Uterus (tissue), 3 donors: ENCODE measurements at regions not wholly inside any gene's neighbourhood (a gene's known extent, or its start where the extent isn't known, plus 50 kb on each side); places are given as distances from the start of the nearest gene placed in this dataset. TPM values are rescaled to one million over a fixed set of nuclear protein-coding genes. Genes with fewer than 3 reads are reported as not detected.

Source experiments
- DNase-seq, 2 donors: peaks; one replicate each; pipeline ENCODE4 v3.0.0-alpha.2; 2019 to 2020
- H3K27ac ChIP-seq, 2 donors: fragments of 200-600 bp; sonication (generic); 1 replicate in 1 of 2; 2 replicates in 1 of 2; pipeline ENCODE4 v1.5.1; 2016 to 2018
- H3K27me3 ChIP-seq, 2 donors: fragments of 200-600 bp; sonication (generic); one replicate each; pipeline ENCODE4 v1.5.1; 2018 to 2019; ENCODE audit warnings: control low read depth in 1 of 2
- H3K36me3 ChIP-seq, 2 donors: fragments of 200-600 bp; sonication (generic); one replicate each; pipeline ENCODE4 v1.5.1; 2019; ENCODE audit warnings: control low read depth in 1 of 2
- H3K4me1 ChIP-seq, 2 donors: fragments of 200-600 bp; sonication (generic); one replicate each; pipeline ENCODE4 v1.5.1; 2018 to 2019; ENCODE audit warnings: control low read depth in 1 of 2
- H3K4me3 ChIP-seq, 2 donors: fragments of 200-600 bp; sonication (generic); 1 replicate in 1 of 2; 2 replicates in 1 of 2; pipeline ENCODE4 v1.5.1; 2018 to 2019; ENCODE audit warnings: mild to moderate bottlenecking in 1 of 2
- H3K9me3 ChIP-seq, 2 donors: fragments of 200-600 bp; sonication (generic); one replicate each; pipeline ENCODE4 v1.5.1; 2019; ENCODE audit warnings: control low read depth in 1 of 2
- CTCF ChIP-seq, 4 experiments: fragments of 200-600 bp in 2 of 4; fragments of 450-650 bp in 2 of 4; sonication (generic) in 2 of 4; IDR thresholded peaks; one replicate each; pipeline ENCODE4 v1.5.1; 2016 to 2019; ENCODE audit warnings: antibody characterized with exemption in 4 of 4, mild to moderate bottlenecking in 2 of 4, moderate library complexity in 1 of 4
- POLR2A ChIP-seq, 2 donors: fragments of 450-650 bp; IDR thresholded peaks; one replicate each; pipeline ENCODE4 v1.6.1; 2016; ENCODE audit warnings: antibody characterized with exemption in 2 of 2, mild to moderate bottlenecking in 1 of 2, moderate library complexity in 1 of 2
- intact Hi-C: fragments of 100-400 bp; cut with DNase I; formaldehyde crosslinking; loops from one replicate; pipeline ENCODE4 v1.15.1; 2023; ENCODE audit warnings: low total_unique reads
- small RNA-seq: library from RNA; depleted of rRNA; stranded (forward); fragments of <200 nt; gene quantifications from one replicate; pipeline ENCODE3, GENCODE V24; 2016
- donor health status: DM: yes; HTN: yes; CAD: no.

GRCh38 chr5:91214571-91214970 lies 168.5 kb downstream of the ARRDC3 start:
- H3K9me3 ChIP-seq = no peaks in the 10 kb centered on the region
- no peak overlapping the region for H3K4me3 ChIP-seq
- peaks cover 0 to 11% of the 10 kb centered on the region in 2 donors for H3K4me1 ChIP-seq
- intact Hi-C loops = no loop called here
- H3K36me3 ChIP-seq = no peaks in the 10 kb centered on the region
- TF ChIP-seq POLR2A (IDR thresholded peaks at IDR 0.05) (no peak), CTCF (IDR thresholded peaks at IDR 0.05) (no peak)
- H3K27me3 ChIP-seq = no peaks in the 10 kb centered on the region
- H3K27ac ChIP-seq = no peak overlapping the region
- DNase-seq = no peak

Small RNA genes lying in the stretch of these regions (small RNA-seq; reads per million reads assigned to genes)
- gene RF00017 (not detected), gene RNU4-90P (not detected)
